NT2/D1 (cell line): ENCODE measurements at regions not wholly inside any gene's neighbourhood (a gene's known extent, or its start where the extent isn't known, plus 50 kb on each side); places are given as distances from the start of the nearest gene placed in this dataset.

Experiments used
- YY1 ChIP-seq: IDR thresholded peaks from 2 replicates; pipeline ENCODE4 v1.6.1; 2011; ENCODE audit not compliant: insufficient read length, insufficient read depth
- ZNF274 ChIP-seq: IDR thresholded peaks from 2 replicates; pipeline ENCODE4 v1.6.1; 2011; ENCODE audit warnings: mild to moderate bottlenecking, low read depth, low read length

- TF ChIP-seq YY1 (no peak), ZNF274 (no peak)
Measured at GRCh38 chr10:89852872-89853271, 151.5 kb downstream of the KIF20B start.
